Peyer's patch (tissue), 4 donors: ENCODE measurements at regions not wholly inside any gene's neighbourhood (a gene's known extent, or its start where the extent isn't known, plus 50 kb on each side); places are given as distances from the start of the nearest gene placed in this dataset.

Experiments used
- DNase-seq, 3 donors: peaks; one replicate each; pipeline ENCODE4 v3.0.0-alpha.2; 2017 to 2019
- H3K27ac ChIP-seq, 4 donors: fragments of 200-600 bp; sonication (generic); one replicate each; pipeline ENCODE4 v1.5.1; 2016 to 2019
- H3K27me3 ChIP-seq, 2 donors: fragments of 200-600 bp; sonication (generic); one replicate each; pipeline ENCODE4 v1.5.1; 2019
- H3K36me3 ChIP-seq, 3 donors: fragments of 200-600 bp; sonication (generic); one replicate each; pipeline ENCODE4 v1.5.1; 2016 to 2019
- H3K4me1 ChIP-seq, 4 donors: fragments of 200-600 bp; sonication (generic); one replicate each; pipeline ENCODE4 v1.5.1; 2016 to 2019
- H3K4me3 ChIP-seq, 4 donors: fragments of 200-600 bp; sonication (generic); 1 replicate in 3 of 4; 2 replicates in 1 of 4; pipeline ENCODE4 v1.5.1; 2016 to 2019; ENCODE audit warnings: mild to moderate bottlenecking in 1 of 4
- H3K9me3 ChIP-seq, 4 donors: fragments of 200-600 bp; sonication (generic); one replicate each; pipeline ENCODE4 v1.5.1; 2016 to 2019; ENCODE audit warnings: mild to moderate bottlenecking in 1 of 4
- CTCF ChIP-seq, 6 experiments: fragments of 450-650 bp in 4 of 6; fragments of 200-600 bp in 2 of 6; sonication (generic) in 1 of 6; IDR thresholded peaks; one replicate each; pipeline ENCODE4 v1.5.1; 2017 to 2019; ENCODE audit warnings: antibody characterized with exemption in 6 of 6, mild to moderate bottlenecking in 3 of 6, moderate library complexity in 1 of 6
- POLR2A ChIP-seq, 2 donors: fragments of 450-650 bp; IDR thresholded peaks; one replicate each; pipeline ENCODE4 v1.5.1; 2017; ENCODE audit warnings: antibody characterized with exemption in 2 of 2, mild to moderate bottlenecking in 2 of 2, moderate library complexity in 2 of 2

GRCh38 chr1:220375715-220376114, 103.5 kb upstream of the RAB3GAP2 start:
- peaks cover 0 to 3% (median 0%) of the 10 kb centered on the region in 4 donors for H3K4me1 ChIP-seq
- no peak for TF ChIP-seq CTCF (IDR thresholded peaks at IDR 0.05)
- TF ChIP-seq POLR2A (IDR thresholded peaks at IDR 0.05), result no peak
- no peak overlapping the region for H3K27ac ChIP-seq
- H3K27me3 ChIP-seq, result no peaks in the 10 kb centered on the region
- no peaks in the 10 kb centered on the region for H3K36me3 ChIP-seq
- DNase-seq, result no peak
- H3K9me3 ChIP-seq, result no peaks in the 10 kb centered on the region
- H3K4me3 ChIP-seq, result no peak overlapping the region

GRCh38 chr1:220374449-220374848, 102.2 kb upstream of the RAB3GAP2 start:
- Histone ChIP-seq H3K4me1 (peaks cover 0 to 3% (median 0%) of the 10 kb centered on the region in 4 donors), H3K27ac (no peak overlapping the region), H3K36me3 (no peaks in the 10 kb centered on the region), H3K27me3 (no peaks in the 10 kb centered on the region), H3K9me3 (no peaks in the 10 kb centered on the region), H3K4me3 (no peak overlapping the region)
- TF ChIP-seq CTCF (IDR thresholded peaks at IDR 0.05) (no peak), POLR2A (IDR thresholded peaks at IDR 0.05) (no peak)
- no peak for DNase-seq

GRCh38 chr1:220372451-220372850, 100.2 kb upstream of the RAB3GAP2 start:
- no peaks in the 10 kb centered on the region for H3K4me1 ChIP-seq
- no peak overlapping the region for H3K27ac ChIP-seq
- H3K4me3 ChIP-seq, result no peak overlapping the region
- TF ChIP-seq POLR2A (IDR thresholded peaks at IDR 0.05) (no peak), CTCF (IDR thresholded peaks at IDR 0.05) (no peak)
- no peaks in the 10 kb centered on the region for H3K27me3 ChIP-seq
- no peak for DNase-seq
- H3K36me3 ChIP-seq, result no peaks in the 10 kb centered on the region
- no peaks in the 10 kb centered on the region for H3K9me3 ChIP-seq

- Histone ChIP-seq H3K9me3 (no peaks in the 10 kb centered on the region), H3K36me3 (no peaks in the 10 kb centered on the region), H3K27me3 (no peaks in the 10 kb centered on the region), H3K4me3 (no peak overlapping the region), H3K27ac (no peak overlapping the region), H3K4me1 (no peaks in the 10 kb centered on the region)
- TF ChIP-seq CTCF (IDR thresholded peaks at IDR 0.05) (peak in 3 of 6 experiments; percentile 21 to 45 (median 28)), POLR2A (IDR thresholded peaks at IDR 0.05) (no peak)
- no peak for DNase-seq
Measured at GRCh38 chr1:220371324-220371723, 99.1 kb upstream of the RAB3GAP2 start.

GRCh38 chr1:220370041-220370700, 97.9 kb upstream of the RAB3GAP2 start:
- H3K27ac ChIP-seq, result no peak overlapping the region
- H3K4me1 ChIP-seq, result no peaks in the 10 kb centered on the region
- no peaks in the 10 kb centered on the region for H3K36me3 ChIP-seq
- H3K4me3 ChIP-seq, result no peak overlapping the region
- H3K9me3 ChIP-seq, result no peaks in the 10 kb centered on the region
- no peaks in the 10 kb centered on the region for H3K27me3 ChIP-seq
- no peak for DNase-seq
- TF ChIP-seq CTCF (IDR thresholded peaks at IDR 0.05), result no peak
- no peak for TF ChIP-seq POLR2A (IDR thresholded peaks at IDR 0.05)

GRCh38 chr1:220369511-220369910, 97.3 kb upstream of the RAB3GAP2 start:
- DNase-seq, result no peak
- no peak overlapping the region for H3K4me3 ChIP-seq
- TF ChIP-seq CTCF (IDR thresholded peaks at IDR 0.05), result no peak
- TF ChIP-seq POLR2A (IDR thresholded peaks at IDR 0.05), result no peak
- no peaks in the 10 kb centered on the region for H3K27me3 ChIP-seq
- no peak overlapping the region for H3K27ac ChIP-seq
- no peaks in the 10 kb centered on the region for H3K36me3 ChIP-seq
- H3K4me1 ChIP-seq, result no peaks in the 10 kb centered on the region
- no peaks in the 10 kb centered on the region for H3K9me3 ChIP-seq
